GM21390 (cell line): ENCODE measurements at regions not wholly inside any gene's neighbourhood (a gene's known extent, or its start where the extent isn't known, plus 50 kb on each side); places are given as distances from the start of the nearest gene placed in this dataset.
A peak's percentile ranks its signal among the peaks of the same experiment; 100 is the strongest.
"Not testable (repeated sequence)": the region's sequence is repeated elsewhere in the genome, so short reads cannot be mapped to it uniquely, and the experiment has no call there.

Source experiments
- ATAC-seq: cut with Tn5 transposase; IDR thresholded peaks from one replicate; pipeline ENCODE4 v1.9.1; 2021; ENCODE audit not compliant: unreplicated experiment

GRCh38 chr6:96276305-96276704 lies 245.3 kb upstream of the UFL1 start:
- no peak for ATAC-seq

- no peak for ATAC-seq
Measured at GRCh38 chr6:96276856-96277255, 244.8 kb upstream of the UFL1 start.

- no peak for ATAC-seq
Measured at GRCh38 chr6:96279084-96279483, 242.5 kb upstream of the UFL1 start.

GRCh38 chr6:96286503-96286902 lies 235.1 kb upstream of the UFL1 start:
- ATAC-seq, result no peak

GRCh38 chr6:96299525-96299924 lies 222.1 kb upstream of the UFL1 start:
- no peak for ATAC-seq

- ATAC-seq, result no peak
Measured at GRCh38 chr6:96301023-96301422, 220.6 kb upstream of the UFL1 start.

- ATAC-seq, result no peak
Measured at GRCh38 chr6:96301781-96302180, 219.8 kb upstream of the UFL1 start.

GRCh38 chr6:96302991-96303390 lies 218.6 kb upstream of the UFL1 start:
- ATAC-seq, result no peak

GRCh38 chr6:96304997-96305396 lies 216.6 kb upstream of the UFL1 start:
- ATAC-seq, result peak; percentile 98

GRCh38 chr6:96330884-96331283 lies 190.7 kb upstream of the UFL1 start:
- ATAC-seq, result no peak

GRCh38 chr6:96340164-96340563 lies 181.4 kb upstream of the UFL1 start:
- ATAC-seq, result no peak

GRCh38 chr6:96345501-96345900 lies 176.1 kb upstream of the UFL1 start:
- ATAC-seq, result no peak

GRCh38 chr6:96381246-96381645 lies 140.4 kb upstream of the UFL1 start:
- no peak for ATAC-seq

- peak; percentile 63 for ATAC-seq
Measured at GRCh38 chr6:96391776-96392360, 129.7 kb upstream of the UFL1 start.

GRCh38 chr6:96394727-96395126 lies 126.9 kb upstream of the UFL1 start:
- no peak for ATAC-seq

- no peak for ATAC-seq
Measured at GRCh38 chr6:96410467-96410866, 111.1 kb upstream of the UFL1 start.

GRCh38 chr6:96420294-96420693 lies 101.3 kb upstream of the UFL1 start:
- no peak for ATAC-seq

GRCh38 chr6:96433950-96434349 lies 87.7 kb upstream of the UFL1 start:
- ATAC-seq, result no peak

- no peak for ATAC-seq
Measured at GRCh38 chr6:96436398-96436797, 85.2 kb upstream of the UFL1 start.

GRCh38 chr6:96437228-96437627 lies 84.4 kb upstream of the UFL1 start:
- not testable (repeated sequence) for ATAC-seq

- no peak for ATAC-seq
Measured at GRCh38 chr6:96450082-96450769, 71.4 kb upstream of the UFL1 start.

GRCh38 chr6:96450770-96451130 lies 70.9 kb upstream of the UFL1 start:
- no peak for ATAC-seq

- no peak for ATAC-seq
Measured at GRCh38 chr6:96458771-96459170, 62.8 kb upstream of the UFL1 start.
